ENCODE measurements at regions not wholly inside any gene's neighbourhood (a gene's known extent, or its start where the extent isn't known, plus 50 kb on each side); places are given as distances from the start of the nearest gene placed in this dataset.

DNA sequence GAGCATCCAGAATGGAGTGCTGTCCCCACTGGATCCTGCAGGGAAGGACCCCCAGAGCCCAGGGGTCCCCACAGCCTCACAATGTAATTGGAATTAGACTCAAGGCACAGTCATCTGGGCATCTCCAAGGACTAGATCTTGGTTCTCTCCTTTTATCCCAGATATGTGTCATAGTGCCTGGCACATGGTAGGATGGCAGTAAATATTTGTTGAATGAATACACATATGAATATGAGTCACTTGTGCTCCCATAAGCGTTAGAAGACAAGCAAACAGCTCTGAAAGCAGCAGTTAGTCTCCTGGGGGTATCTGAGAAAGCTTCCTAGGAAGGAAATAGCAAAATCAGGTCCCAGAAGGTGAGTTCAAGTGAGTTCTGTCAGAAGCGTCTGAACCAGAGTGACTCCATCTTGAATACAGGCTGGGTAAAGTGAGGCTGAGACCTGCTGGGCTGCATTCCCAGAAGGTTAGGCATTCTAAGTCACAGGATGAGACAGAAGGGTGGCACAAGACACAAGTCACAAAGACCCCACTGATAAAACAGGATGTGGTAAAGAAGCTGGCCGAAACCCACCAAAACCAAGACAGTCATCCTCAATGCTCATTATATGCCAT lies 234.1 kb upstream of the ID2 start:
- no peak for TF ChIP-seq CTCF (IDR thresholded peaks at IDR 0.05)
- no peak for TF ChIP-seq POLR2A (IDR thresholded peaks at IDR 0.05)

All from heart left ventricle (tissue), 13 donors.